HepG2 (cell line): ENCODE measurements at regions not wholly inside any gene's neighbourhood (a gene's known extent, or its start where the extent isn't known, plus 50 kb on each side); places are given as distances from the start of the nearest gene placed in this dataset.

ENCODE experiments used
- EED ChIP-seq: sonication (generic); formaldehyde crosslinking; IDR thresholded peaks from 2 replicates; pipeline ENCODE4 v1.5.0; 2020; ENCODE audit warnings: mild to moderate bottlenecking, missing genetic modification reagents
- MAZ ChIP-seq, 2 experiments: sonication (generic) in 1 of 2; formaldehyde crosslinking in 1 of 2; IDR thresholded peaks; 2 replicates each; pipeline versions ENCODE4 v1.5.0 to v1.6.1; 2012 to 2020; ENCODE audit warnings: low read depth in 2 of 2, mild to moderate bottlenecking in 2 of 2, borderline replicate concordance in 1 of 2, improper control_type of control experiment in 1 of 2, low read length in 1 of 2, missing genetic modification reagents in 1 of 2, moderate library complexity in 1 of 2
- POLR2A ChIP-seq, 2 experiments: IDR thresholded peaks; 2 replicates each; pipeline ENCODE4 v1.6.1; 2011; ENCODE audit warnings: low read depth in 2 of 2, low read length in 2 of 2, mild to moderate bottlenecking in 1 of 2, moderate library complexity in 1 of 2; ENCODE audit not compliant: insufficient read depth in 1 of 2
- RBM39 ChIP-seq: fragments of 200-400 bp; formaldehyde crosslinking; IDR thresholded peaks from one replicate; pipeline ENCODE4 v1.6.1; 2018; ENCODE audit warnings: antibody characterized with exemption, mild to moderate bottlenecking, low read depth, low read length; ENCODE audit not compliant: poor library complexity, severe bottlenecking
- SUZ12 ChIP-seq: fragments of 150-350 bp; IDR thresholded peaks from 2 replicates; pipeline ENCODE4 v1.6.1; 2014; ENCODE audit warnings: low read depth, low read length
- ZNF496 ChIP-seq: sonication (generic); formaldehyde crosslinking; IDR thresholded peaks from 2 replicates; pipeline ENCODE4 v1.8.1; 2023; ENCODE audit warnings: mild to moderate bottlenecking, moderate library complexity, missing genetic modification reagents; ENCODE audit not compliant: insufficient replicate concordance
- ZNF570 ChIP-seq: sonication (generic); formaldehyde crosslinking; IDR thresholded peaks from 2 replicates; pipeline ENCODE4 v1.4.0; 2020; ENCODE audit warnings: mild to moderate bottlenecking, missing genetic modification reagents, borderline replicate concordance
- TF ChIP-seq, protein P1 (sequence below): sonication (generic); formaldehyde crosslinking; IDR thresholded peaks from 2 replicates; pipeline ENCODE4 v1.4.0; 2020; ENCODE audit warnings: missing genetic modification reagents

DNA sequence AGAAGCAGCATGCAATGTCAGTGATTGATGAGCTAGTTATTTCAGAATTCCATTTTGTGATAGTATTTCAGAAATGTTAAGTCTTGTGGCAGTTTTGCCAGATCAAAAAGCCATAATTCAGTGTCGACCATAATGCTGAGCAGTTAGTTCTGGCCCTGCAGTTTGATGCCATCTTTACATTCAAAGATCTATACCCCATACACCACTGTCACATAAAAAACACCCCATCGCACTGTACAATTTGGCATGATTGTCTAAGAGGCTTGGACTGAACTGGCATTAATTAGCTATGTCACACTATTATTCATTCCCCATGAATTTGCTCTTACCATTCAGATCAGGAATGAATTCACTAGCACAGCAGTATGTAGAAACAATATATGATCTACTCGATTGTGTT is 127.7 kb upstream of the EPHA3 start:
- TF ChIP-seq EED (CRISPR knock-in tag) (no peak), ZNF570 (no peak), MAZ (IDR thresholded peaks at IDR 0.05; ENCODE audit: borderline replicate concordance, low read depth, low read length) (no peak), MAZ (CRISPR knock-in tag; IDR thresholded peaks at IDR 0.05; ENCODE audit: low read depth) (no peak), POLR2A (IDR thresholded peaks at IDR 0.05; ENCODE audit: insufficient read depth in 1 of 2, low read depth in 2 of 2, low read length in 2 of 2) (no peak), RBM39 (no peak), SUZ12 (no peak), ZNF496 (CRISPR knock-in tag) (no peak)
- TF ChIP-seq, protein P1, sequence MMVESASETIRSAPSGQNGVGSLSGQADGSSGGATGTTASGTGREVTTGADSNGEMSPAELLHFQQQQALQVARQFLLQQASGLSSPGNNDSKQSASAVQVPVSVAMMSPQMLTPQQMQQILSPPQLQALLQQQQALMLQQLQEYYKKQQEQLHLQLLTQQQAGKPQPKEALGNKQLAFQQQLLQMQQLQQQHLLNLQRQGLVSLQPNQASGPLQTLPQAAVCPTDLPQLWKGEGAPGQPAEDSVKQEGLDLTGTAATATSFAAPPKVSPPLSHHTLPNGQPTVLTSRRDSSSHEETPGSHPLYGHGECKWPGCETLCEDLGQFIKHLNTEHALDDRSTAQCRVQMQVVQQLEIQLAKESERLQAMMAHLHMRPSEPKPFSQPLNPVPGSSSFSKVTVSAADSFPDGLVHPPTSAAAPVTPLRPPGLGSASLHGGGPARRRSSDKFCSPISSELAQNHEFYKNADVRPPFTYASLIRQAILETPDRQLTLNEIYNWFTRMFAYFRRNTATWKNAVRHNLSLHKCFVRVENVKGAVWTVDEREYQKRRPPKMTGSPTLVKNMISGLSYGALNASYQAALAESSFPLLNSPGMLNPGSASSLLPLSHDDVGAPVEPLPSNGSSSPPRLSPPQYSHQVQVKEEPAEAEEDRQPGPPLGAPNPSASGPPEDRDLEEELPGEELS (CRISPR knock-in tag) = no peak
